HL-60 (cell line): ENCODE measurements at regions not wholly inside any gene's neighbourhood (a gene's known extent, or its start where the extent isn't known, plus 50 kb on each side); places are given as distances from the start of the nearest gene placed in this dataset.

Source experiments
- GABPA ChIP-seq: IDR thresholded peaks from 2 replicates; pipeline ENCODE4 v1.6.1; 2012; ENCODE audit warnings: low read depth
- POLR2AphosphoS5 ChIP-seq: IDR thresholded peaks from 2 replicates; pipeline ENCODE4 v1.6.1; 2012; ENCODE audit warnings: low read depth
- TF ChIP-seq, protein P1 (sequence below): IDR thresholded peaks from one replicate; pipeline ENCODE4 v1.5.1; 2011; ENCODE audit warnings: low read length, control low read depth, inconsistent platforms; ENCODE audit not compliant: insufficient read depth

DNA sequence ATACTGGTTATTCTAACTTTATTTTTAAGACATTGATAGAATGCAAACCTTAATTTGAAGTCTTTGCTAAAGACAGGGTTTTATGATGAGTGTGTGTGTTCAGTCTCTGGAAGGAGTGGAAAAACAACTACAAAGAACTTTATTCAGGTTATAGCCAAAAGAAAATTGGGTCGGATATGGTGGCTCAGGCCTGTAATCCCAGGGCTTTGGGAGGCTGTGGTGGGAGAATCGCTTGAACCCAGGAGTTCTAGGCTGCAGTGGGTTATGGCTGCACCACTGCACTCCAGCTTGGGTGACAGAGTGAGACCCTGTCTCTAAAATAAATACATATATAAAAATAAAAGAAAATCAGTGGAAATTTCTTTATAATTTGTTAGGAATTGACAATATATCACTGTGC is 581.5 kb upstream of the CA10 start:
- no peak for TF ChIP-seq GABPA
- TF ChIP-seq, protein P1, sequence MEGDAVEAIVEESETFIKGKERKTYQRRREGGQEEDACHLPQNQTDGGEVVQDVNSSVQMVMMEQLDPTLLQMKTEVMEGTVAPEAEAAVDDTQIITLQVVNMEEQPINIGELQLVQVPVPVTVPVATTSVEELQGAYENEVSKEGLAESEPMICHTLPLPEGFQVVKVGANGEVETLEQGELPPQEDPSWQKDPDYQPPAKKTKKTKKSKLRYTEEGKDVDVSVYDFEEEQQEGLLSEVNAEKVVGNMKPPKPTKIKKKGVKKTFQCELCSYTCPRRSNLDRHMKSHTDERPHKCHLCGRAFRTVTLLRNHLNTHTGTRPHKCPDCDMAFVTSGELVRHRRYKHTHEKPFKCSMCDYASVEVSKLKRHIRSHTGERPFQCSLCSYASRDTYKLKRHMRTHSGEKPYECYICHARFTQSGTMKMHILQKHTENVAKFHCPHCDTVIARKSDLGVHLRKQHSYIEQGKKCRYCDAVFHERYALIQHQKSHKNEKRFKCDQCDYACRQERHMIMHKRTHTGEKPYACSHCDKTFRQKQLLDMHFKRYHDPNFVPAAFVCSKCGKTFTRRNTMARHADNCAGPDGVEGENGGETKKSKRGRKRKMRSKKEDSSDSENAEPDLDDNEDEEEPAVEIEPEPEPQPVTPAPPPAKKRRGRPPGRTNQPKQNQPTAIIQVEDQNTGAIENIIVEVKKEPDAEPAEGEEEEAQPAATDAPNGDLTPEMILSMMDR: no peak
- TF ChIP-seq POLR2AphosphoS5: no peak
